Astrocyte of the cerebellum (primary cell): ENCODE measurements at regions not wholly inside any gene's neighbourhood (a gene's known extent, or its start where the extent isn't known, plus 50 kb on each side); places are given as distances from the start of the nearest gene placed in this dataset.

Source experiments
- DNase-seq: peaks from one replicate; pipeline ENCODE4 v3.0.0-alpha.2; 2011; ENCODE audit warnings: low read depth
- H3K4me3 ChIP-seq: 2 replicates; pipeline ENCODE4 v1.5.1; 2011; ENCODE audit warnings: mild to moderate bottlenecking, low read depth, low read length, moderate library complexity
- CTCF ChIP-seq: IDR thresholded peaks from 2 replicates; pipeline ENCODE4 v1.5.1; 2012; ENCODE audit warnings: low read length, low read depth, moderate library complexity, mild to moderate bottlenecking; ENCODE audit errors: missing control alignments
- in situ Hi-C: cut with HindIII; loops from 2 replicates; pipeline ENCODE4 v1.10.0; 2017; ENCODE audit warnings: low sequenced_read_pairs

GRCh38 chr1:48164571-48164970 is 57.9 kb upstream of the SLC5A9 start:
- no peak for TF ChIP-seq CTCF
- no peak overlapping the region for H3K4me3 ChIP-seq
- no peak for DNase-seq
- in situ Hi-C loops, result no loop called here

- no peak for TF ChIP-seq CTCF
- in situ Hi-C loops, result no loop called here
These were observed 61.9 kb upstream of the SLC5A9 start for GRCh38 chr1:48160486-48161132.

GRCh38 chr1:48139275-48139674 is 83.2 kb upstream of the SLC5A9 start:
- DNase-seq, result no peak
- TF ChIP-seq CTCF, result no peak
- no peak overlapping the region for H3K4me3 ChIP-seq
- in situ Hi-C loops, result no loop called here

More at GRCh38 chr1:48160486-48161132, 61.9 kb upstream of the SLC5A9 start:
- no peak overlapping the region for H3K4me3 ChIP-seq
- DNase-seq, result no peak

- in situ Hi-C loops, result no loop called here
- TF ChIP-seq CTCF, result no peak
- DNase-seq, result no peak
- H3K4me3 ChIP-seq, result no peak overlapping the region
These were observed 94.5 kb upstream of the SLC5A9 start for GRCh38 chr1:48127735-48128685.

GRCh38 chr1:48123647-48124046 is 98.9 kb upstream of the SLC5A9 start:
- H3K4me3 ChIP-seq, result no peak overlapping the region
- no peak for DNase-seq
- no peak for TF ChIP-seq CTCF
- in situ Hi-C loops, result no loop called here

GRCh38 chr1:48121955-48122354 is 100.6 kb upstream of the SLC5A9 start:
- no peak for DNase-seq
- H3K4me3 ChIP-seq, result no peak overlapping the region
- in situ Hi-C loops, result no loop called here
- TF ChIP-seq CTCF, result no peak
